ENCODE measurements at regions not wholly inside any gene's neighbourhood (a gene's known extent, or its start where the extent isn't known, plus 50 kb on each side); places are given as distances from the start of the nearest gene placed in this dataset.

DNA sequence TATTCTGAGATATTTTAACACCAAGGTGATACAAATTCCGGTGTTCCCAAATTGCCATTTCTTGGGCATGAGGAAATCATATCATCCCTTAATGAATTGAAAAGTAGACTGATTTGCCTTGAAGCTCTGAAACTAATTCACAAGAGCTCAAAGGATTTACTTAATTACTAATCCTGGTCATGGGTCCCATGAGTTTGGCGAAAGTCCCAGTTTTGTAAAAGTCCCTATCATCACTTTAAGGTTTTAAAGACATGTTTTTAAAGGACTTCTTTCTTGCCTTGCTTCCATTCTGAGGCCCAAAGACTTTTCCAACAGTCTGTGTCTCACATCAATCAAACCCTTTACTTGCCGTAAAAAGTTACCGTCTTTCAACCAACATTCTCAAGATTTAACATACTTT is 377.9 kb downstream of the DNAJB9 start:
- no peak for TF ChIP-seq CTCF (IDR thresholded peaks at IDR 0.05)
- no peak for TF ChIP-seq POLR2A (IDR thresholded peaks at IDR 0.05)
- no peak for TF ChIP-seq POLR2AphosphoS5 (IDR thresholded peaks at IDR 0.05)
